ENCODE measurements at regions not wholly inside any gene's neighbourhood (a gene's known extent, or its start where the extent isn't known, plus 50 kb on each side); places are given as distances from the start of the nearest gene placed in this dataset.

- no peak for TF ChIP-seq USF2 (IDR thresholded peaks at IDR 0.05)
- TF ChIP-seq ZFP36 (IDR thresholded peaks at IDR 0.05; ENCODE audit: borderline replicate concordance, partially characterized antibody), result no peak
- TF ChIP-seq CTCF (IDR thresholded peaks at IDR 0.05), result no peak
- no peak for TF ChIP-seq RFX5 (IDR thresholded peaks at IDR 0.05)
Measured at GRCh38 chr6:40692337-40692736, 105.2 kb upstream of the LRFN2 start.
